Activated CD4-positive, alpha-beta T cell treated with anti-CD3 and anti-CD28 coated beads, Interleukin-10, Interleukin-2, amounts not matched to agents 100 ng/mL and 50 ng/mL, durations not matched to agents 16 hours and 8 hours (primary cell): ENCODE measurements at regions not wholly inside any gene's neighbourhood (a gene's known extent, or its start where the extent isn't known, plus 50 kb on each side); places are given as distances from the start of the nearest gene placed in this dataset.
A peak's percentile ranks its signal among the peaks of the same experiment; 100 is the strongest.
"Not testable (repeated sequence)": the region's sequence is repeated elsewhere in the genome, so short reads cannot be mapped to it uniquely, and the experiment has no call there.

Experiments used
- DNase-seq: peaks from one replicate; pipeline ENCODE4 v3.0.0-alpha.2; 2020

GRCh38 chr16:27600381-27600780 lies 50.4 kb downstream of the KATNIP start:
- DNase-seq: no peak

- DNase-seq: no peak
Observed at GRCh38 chr16:27602103-27602502, 52.2 kb downstream of the KATNIP start.

- peak; percentile 51 for DNase-seq
Observed at GRCh38 chr16:27605500-27606106, 55.7 kb downstream of the KATNIP start.

GRCh38 chr16:27611340-27611739 lies 61.4 kb downstream of the KATNIP start:
- no peak for DNase-seq

- no peak for DNase-seq
Observed at GRCh38 chr16:27613238-27613791, 63.4 kb downstream of the KATNIP start.

GRCh38 chr16:27617665-27618064 lies 67.7 kb downstream of the KATNIP start:
- no peak for DNase-seq

GRCh38 chr16:27618165-27618564 lies 68.2 kb downstream of the KATNIP start:
- no peak for DNase-seq

GRCh38 chr16:27618606-27619327 lies 68.8 kb downstream of the KATNIP start:
- no peak for DNase-seq

- no peak for DNase-seq
Observed at GRCh38 chr16:27620541-27620940, 70.6 kb downstream of the KATNIP start.

GRCh38 chr16:27624154-27625049 lies 74.5 kb downstream of the KATNIP start:
- DNase-seq: no peak

- DNase-seq: no peak
Observed at GRCh38 chr16:27625050-27625697, 75.2 kb downstream of the KATNIP start.

- DNase-seq: no peak
Observed at GRCh38 chr16:27627136-27627535, 77.2 kb downstream of the KATNIP start.

GRCh38 chr16:27628241-27628942 lies 78.4 kb downstream of the KATNIP start:
- no peak for DNase-seq

GRCh38 chr16:27628943-27629462 lies 79.1 kb downstream of the KATNIP start:
- not testable (repeated sequence) for DNase-seq

GRCh38 chr16:27632216-27632615 lies 82.3 kb downstream of the KATNIP start:
- DNase-seq: no peak

- DNase-seq: no peak
Observed at GRCh38 chr16:27633221-27633620, 83.3 kb downstream of the KATNIP start.

- no peak for DNase-seq
Observed at GRCh38 chr16:27633721-27634120, 83.8 kb downstream of the KATNIP start.

- no peak for DNase-seq
Observed at GRCh38 chr16:27634779-27635178, 84.8 kb downstream of the KATNIP start.

GRCh38 chr16:27636453-27637240 lies 86.7 kb downstream of the KATNIP start:
- no peak for DNase-seq

GRCh38 chr16:27638833-27639560 lies 89.1 kb downstream of the KATNIP start:
- DNase-seq: no peak
